Lower leg skin (tissue), 3 donors: ENCODE measurements at regions not wholly inside any gene's neighbourhood (a gene's known extent, or its start where the extent isn't known, plus 50 kb on each side); places are given as distances from the start of the nearest gene placed in this dataset.

ENCODE experiments used
- CTCF ChIP-seq, 3 donors: fragments of 450-650 bp; IDR thresholded peaks; one replicate each; pipeline ENCODE4 v1.5.1; 2016; ENCODE audit warnings: antibody characterized with exemption in 3 of 3, mild to moderate bottlenecking in 3 of 3, moderate library complexity in 2 of 3
- POLR2A ChIP-seq, 2 donors: fragments of 450-650 bp; IDR thresholded peaks; one replicate each; pipeline ENCODE4 v1.6.1; 2016 to 2017; ENCODE audit warnings: antibody characterized with exemption in 2 of 2, mild to moderate bottlenecking in 1 of 2, moderate library complexity in 1 of 2

GRCh38 chr2:13158466-13158865 is 441.7 kb downstream of the TRIB2 start:
- no peak for TF ChIP-seq CTCF (IDR thresholded peaks at IDR 0.05)
- no peak for TF ChIP-seq POLR2A (IDR thresholded peaks at IDR 0.05)
